ENCODE measurements at regions not wholly inside any gene's neighbourhood (a gene's known extent, or its start where the extent isn't known, plus 50 kb on each side); places are given as distances from the start of the nearest gene placed in this dataset.

DNA sequence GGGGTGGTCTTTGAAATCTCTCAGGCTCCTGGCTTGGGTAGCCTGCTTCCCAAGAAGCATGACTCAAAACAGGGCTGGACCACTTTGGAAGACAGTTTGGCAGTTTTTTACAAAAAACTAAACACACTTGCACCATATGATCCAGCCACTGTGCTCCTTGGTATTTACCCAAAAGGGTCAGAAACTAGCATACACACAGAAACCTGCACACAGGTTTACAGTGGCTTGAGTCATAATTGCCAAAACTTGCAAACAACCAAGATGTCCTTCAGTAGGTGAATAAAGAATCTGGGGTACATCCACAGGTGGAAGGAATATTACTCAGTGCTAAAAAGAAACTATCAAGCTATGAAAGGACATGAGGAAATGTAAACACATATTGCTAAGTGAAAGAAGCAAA lies 323.2 kb upstream of the CDH5 start:
- TF ChIP-seq RFX1 (IDR thresholded peaks at IDR 0.05) (no peak), SRF (IDR thresholded peaks at IDR 0.05; ENCODE audit: low read depth, low read length) (no peak)
